ENCODE measurements at regions not wholly inside any gene's neighbourhood (a gene's known extent, or its start where the extent isn't known, plus 50 kb on each side); places are given as distances from the start of the nearest gene placed in this dataset.

DNA sequence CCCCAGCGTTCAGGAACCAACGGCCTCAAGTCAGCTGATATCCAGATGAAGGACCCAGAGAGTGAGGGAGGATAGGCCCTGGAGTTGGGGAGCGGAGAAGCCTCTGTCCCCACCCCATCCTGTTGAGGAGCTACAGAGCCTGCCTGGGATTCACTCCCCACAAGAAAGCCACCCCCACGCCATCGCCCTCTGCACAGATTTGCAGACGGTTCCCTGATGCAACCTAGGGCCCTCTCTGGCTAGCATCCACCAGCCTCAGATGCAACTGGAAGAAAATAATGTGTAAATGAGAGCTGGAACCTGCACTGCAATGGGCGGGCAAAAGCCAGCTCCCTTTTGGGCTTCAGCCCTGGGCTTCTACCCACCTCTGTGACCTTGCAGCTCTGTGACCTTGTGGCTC, 185.6 kb downstream of the BCOR start:
- no peak for DNase-seq (ENCODE audit: low read depth in 2 of 2)

DNA sequence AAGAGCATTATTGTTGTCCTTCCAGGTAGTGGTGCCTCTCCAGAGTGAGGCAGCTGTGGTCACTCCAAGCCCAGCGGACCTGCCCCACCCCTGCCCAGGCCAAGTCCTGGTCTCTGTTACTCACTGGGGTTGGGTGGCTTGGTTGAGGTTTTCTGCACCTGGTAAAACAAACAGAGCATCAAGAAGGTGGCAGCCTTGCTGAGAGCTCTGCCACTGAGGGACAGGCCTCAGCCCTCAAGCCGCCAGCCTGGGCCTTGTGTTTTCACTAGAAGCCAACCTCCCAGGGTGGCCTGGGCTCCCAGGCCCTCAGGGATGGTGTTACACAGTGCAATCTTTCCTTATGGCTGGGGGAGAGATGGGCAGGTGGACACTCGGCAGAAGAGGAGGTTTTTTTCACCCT, 182.7 kb downstream of the BCOR start:
- DNase-seq (ENCODE audit: low read depth in 2 of 2): no peak

GRCh38 chrX:39915596-39915995, 182.2 kb downstream of the BCOR start:
- no peak for DNase-seq (ENCODE audit: low read depth in 2 of 2)

DNA sequence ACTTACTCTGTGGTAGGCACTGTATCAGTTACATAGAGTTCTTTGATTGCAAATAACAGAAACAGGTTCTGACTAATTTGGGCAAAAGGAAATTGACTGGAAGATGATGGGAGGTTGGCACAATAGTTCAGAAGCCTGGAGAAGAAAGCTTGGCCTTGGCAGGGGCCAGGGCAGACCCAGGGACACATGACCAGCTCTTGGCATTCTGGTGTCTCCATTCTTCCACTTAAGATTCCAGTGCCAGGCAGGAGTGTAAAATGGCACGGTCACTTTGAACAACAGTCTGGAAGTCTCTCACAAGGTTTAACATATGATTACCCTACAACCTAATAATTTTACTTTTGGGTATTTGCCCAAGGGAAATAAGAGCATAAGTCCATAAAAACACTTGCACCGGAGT, 175.9 kb downstream of the BCOR start:
- no peak for DNase-seq (ENCODE audit: low read depth in 2 of 2)

GRCh38 chrX:39922488-39922887, 175.3 kb downstream of the BCOR start:
- DNase-seq (ENCODE audit: low read depth in 2 of 2): no peak

GRCh38 chrX:39922926-39923325, 174.8 kb downstream of the BCOR start:
- no peak for DNase-seq (ENCODE audit: low read depth in 2 of 2)

GRCh38 chrX:39927380-39927779, 170.4 kb downstream of the BCOR start:
- DNase-seq (ENCODE audit: low read depth in 2 of 2): no peak

GRCh38 chrX:39928704-39929378, 168.9 kb downstream of the BCOR start:
- DNase-seq (ENCODE audit: low read depth in 2 of 2): no peak

- DNase-seq (ENCODE audit: low read depth in 2 of 2): no peak
Measured at GRCh38 chrX:39929379-39930025, 168.3 kb downstream of the BCOR start.

DNA sequence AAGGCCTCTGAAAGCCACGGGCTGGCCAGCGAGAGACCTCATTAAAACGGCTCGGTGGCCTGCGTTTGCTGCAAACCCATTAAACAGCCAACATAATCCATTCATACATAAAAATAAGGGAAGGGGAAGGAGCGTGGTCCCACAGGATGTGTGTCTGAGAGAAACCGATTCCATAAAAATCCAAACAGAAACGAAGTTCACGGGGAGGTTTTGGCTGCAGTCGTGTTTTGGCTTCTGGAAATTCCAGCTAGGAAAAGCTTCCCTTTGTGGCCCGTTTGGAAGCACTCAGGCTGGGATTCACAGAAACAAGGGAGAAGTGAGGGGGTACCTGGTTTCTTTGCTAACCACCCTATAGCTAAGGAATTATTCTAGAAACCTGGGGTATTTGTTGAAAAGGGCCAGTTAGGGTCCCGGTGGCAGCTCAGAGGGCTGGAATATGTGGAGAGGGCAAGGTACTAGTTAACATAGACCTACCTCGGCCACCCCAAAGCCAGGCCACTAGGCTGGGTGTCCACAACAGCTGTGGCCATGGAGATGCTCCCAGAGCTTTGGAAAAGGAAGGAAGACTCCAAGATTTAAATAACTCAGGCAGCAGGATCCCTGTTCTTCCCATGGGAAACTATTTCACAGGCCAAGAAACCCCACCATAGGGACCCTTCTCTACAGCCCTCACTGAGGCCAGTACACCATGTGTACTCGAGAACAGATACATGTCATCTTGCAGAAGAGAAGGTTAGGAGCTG, 166.8 kb downstream of the BCOR start:
- DNase-seq (ENCODE audit: low read depth in 2 of 2): no peak

DNA sequence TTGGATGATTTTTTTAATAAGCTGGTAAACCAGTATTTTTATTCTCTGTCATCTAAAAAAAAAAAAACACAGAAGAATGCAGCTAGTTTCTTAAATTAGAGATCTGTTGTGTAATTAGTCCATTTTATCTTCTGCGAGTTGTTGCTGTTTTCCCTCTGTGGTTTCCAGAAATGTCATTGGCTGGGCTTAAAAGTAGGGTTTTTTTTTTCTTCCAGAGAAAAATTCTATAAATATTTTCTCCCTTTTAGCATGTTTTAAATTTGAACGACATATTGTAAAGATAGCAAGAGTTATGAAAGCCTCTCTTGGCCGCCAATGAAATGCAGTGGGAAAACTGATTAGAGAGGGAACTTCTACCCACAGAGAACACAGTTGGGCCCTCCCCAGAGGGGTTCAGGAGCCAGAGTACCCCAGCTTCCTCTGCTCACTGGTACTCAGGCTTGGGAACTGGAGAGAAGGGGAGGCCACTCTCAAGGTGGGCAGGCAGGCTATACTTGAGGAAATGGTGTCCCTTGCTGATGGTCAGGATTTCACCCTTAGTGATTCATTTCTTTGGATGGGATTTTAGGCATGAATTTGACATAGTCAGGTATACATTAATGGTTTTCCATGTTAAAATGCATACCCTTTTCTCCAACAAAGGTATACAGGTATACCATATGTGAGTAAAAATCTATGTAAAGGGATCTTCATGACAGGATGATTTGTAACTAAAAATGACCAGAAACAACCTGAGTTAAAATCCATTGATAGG, 166.1 kb downstream of the BCOR start:
- DNase-seq (ENCODE audit: low read depth in 2 of 2): no peak

DNA sequence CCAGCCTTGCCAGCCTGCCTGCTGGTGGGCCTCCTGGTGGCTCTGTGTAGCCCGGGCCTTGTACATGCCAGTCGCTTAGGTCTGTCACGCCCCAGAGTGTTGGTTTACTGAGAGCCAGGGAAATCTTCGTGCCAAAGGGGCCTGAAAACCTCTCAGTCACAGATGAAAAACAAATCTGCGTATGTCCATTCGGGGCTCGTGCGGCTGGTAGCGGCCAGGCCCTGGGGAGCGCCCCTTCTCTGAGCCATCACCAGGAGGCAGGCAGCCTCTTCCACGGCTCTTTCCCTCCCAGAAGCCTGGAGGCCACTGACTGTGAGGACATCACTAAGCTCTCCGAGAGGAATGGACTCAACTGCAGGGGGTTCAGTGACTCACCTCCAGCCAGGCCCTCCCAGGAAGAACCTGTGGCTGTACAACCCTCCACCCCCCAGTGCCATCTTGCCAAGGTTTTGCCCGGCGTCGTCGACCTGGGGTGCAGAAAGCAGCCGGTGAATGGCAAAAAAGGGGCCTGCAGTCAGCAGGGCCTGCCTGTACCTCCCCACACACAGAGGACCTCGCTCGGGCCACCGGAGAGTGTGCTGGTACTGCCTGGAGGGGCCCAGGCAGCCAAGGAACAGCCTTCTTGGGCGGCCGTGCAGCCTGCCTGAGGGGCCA, 162.2 kb downstream of the BCOR start:
- DNase-seq (ENCODE audit: low read depth in 2 of 2): no peak

DNA sequence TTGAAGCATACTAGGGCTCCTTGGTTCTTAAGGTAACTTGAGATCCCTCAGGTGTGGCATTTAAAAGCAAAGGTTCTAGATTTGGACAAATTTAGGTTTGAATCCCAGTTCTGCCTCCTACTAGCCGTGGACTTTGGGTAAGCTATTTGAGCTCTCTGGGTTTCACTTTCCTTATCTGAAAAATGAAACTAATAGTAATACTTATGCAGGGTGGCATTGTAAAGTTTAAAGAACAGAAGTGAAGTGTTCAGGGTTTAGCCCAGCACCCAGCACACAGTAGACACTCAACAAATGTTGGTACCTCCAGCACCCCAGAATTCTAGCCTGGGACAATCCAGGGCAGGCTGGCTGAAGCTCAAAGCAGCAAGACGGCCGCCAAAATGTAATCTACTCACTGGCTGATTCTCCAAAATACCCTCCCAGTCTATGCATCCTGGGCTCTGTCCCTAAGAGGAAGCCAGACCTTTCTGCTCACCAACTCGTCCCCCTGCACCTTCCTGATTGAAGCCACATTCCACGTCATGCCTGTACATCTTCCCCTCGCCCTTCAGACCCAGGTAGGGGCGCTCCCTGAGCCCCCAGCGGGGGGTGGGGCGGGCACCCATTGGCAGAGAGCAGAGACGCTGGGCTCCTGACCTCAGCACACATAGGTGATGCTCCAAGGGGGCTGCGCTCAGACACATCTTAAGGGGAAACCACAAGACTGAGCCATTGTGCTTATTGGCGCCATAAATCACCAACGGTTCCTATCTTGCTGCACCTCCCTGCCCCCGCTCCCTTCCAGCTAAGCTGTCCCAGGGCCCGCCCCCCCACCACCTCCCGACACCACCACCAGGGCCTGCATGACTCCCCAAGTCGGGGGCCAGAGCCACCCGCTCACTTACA, 160.6 kb downstream of the BCOR start:
- no peak for DNase-seq (ENCODE audit: low read depth in 2 of 2)

GRCh38 chrX:39938466-39938865, 159.3 kb downstream of the BCOR start:
- no peak for DNase-seq (ENCODE audit: low read depth in 2 of 2)

DNA sequence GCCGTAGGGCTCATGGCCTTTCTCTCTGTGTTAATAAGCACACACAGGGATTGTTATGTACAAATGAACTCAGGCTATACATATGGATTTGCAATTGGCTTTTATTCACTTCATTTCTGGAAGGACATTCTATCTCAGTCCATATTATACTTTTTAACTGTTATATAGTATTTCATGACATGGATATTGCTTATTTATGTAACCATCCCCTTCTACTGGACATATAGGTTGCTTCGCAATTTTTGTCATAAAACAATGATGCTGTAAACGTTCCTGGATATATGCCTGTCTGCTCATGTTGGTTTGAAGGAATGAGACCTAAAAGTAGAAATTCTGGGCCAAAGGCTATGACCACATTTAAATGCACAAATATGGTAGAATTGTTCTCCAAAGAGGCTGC, 158.1 kb downstream of the BCOR start:
- DNase-seq (ENCODE audit: low read depth in 2 of 2): no peak

GRCh38 chrX:39941332-39941920, 156.3 kb downstream of the BCOR start:
- DNase-seq (ENCODE audit: low read depth in 2 of 2): no peak

- no peak for DNase-seq (ENCODE audit: low read depth in 2 of 2)
Measured at GRCh38 chrX:39944416-39944815, 153.3 kb downstream of the BCOR start.

DNA sequence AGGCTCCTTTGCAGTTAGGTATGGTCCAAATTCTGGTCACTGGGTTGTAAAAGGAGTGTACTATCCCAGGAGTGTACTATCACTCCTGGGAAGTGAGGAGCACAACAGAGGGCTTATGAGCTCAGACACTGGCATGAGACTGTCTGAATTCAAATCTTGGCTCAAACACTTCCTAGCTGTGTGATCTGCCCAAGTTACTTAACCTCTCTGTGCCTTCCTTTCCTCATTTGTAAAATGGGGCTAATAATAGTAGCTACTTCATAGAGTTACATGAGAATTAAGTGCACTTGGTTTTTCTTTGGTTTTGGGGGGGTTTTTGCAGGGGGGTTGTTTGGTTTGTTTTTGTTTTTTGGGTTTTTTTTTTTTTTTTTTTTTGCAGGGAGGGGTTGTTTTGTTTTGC, 152.0 kb downstream of the BCOR start:
- no peak for DNase-seq (ENCODE audit: low read depth in 2 of 2)

DNA sequence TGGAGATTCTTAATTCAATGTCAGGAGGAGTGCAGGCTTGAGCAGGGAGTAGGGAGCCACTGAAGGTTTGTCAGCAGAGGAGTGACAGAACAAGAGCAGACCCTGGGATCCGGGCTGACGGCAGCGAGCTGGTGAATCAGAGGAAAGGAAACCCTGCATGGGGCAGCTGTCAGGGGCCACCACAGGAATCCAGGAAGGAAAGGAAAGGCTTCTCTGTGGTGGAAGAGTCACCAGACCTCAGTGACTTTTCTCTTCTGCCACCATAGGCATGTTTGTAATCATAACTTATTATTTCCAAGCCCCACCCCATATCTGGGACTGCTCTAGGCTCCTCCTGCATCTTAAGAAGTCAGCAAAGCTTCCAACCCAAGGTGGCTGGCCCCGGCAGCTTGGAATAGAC, 150.9 kb downstream of the BCOR start:
- DNase-seq (ENCODE audit: low read depth in 2 of 2): no peak

DNA sequence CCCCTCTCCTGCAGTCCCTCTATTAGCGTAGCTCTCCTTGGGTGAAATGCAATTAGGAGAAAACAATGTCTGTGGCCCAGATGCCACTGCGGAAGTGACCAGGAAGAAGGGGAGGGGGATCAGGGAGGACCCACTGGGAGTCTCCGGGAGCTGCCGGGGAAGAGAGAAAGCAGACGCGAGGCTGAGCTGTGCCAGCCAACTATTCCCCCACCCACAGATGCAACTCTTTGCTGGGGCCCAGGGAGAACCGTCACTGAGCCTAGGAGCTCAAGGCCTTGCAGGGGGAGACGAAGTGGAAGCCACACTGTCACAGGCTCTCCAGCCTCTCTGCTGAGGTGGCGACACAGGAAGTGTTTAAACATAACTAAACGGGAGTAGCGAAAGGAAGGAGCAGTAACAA, 149.2 kb downstream of the BCOR start:
- no peak for DNase-seq (ENCODE audit: low read depth in 2 of 2)

Data from activated CD8-positive, alpha-beta memory T cell treated with anti-CD3 and anti-CD28 coated beads for 4 hours (primary cell).